Heart right ventricle (tissue), 16 donors: ENCODE measurements at regions not wholly inside any gene's neighbourhood (a gene's known extent, or its start where the extent isn't known, plus 50 kb on each side); places are given as distances from the start of the nearest gene placed in this dataset.
"Not testable (repeated sequence)": the region's sequence is repeated elsewhere in the genome, so short reads cannot be mapped to it uniquely, and the experiment has no call there.

Experiments used
- ATAC-seq, 8 donors: fragments of 200-7000 bp; cut with Tn5 transposase; one replicate each; pipeline ENCODE4 v1.9.1; 2020; ENCODE audit warnings: mild to moderate bottlenecking in 8 of 8, moderate library complexity in 8 of 8, moderate number of reproducible peaks in 1 of 8
- DNase-seq, 2 donors: peaks; one replicate each; pipeline ENCODE4 v3.0.0-alpha.2; 2020
- H3K27ac ChIP-seq, 10 donors: fragments of 200-600 bp; sonication (generic) in 2 of 10; one replicate each; pipeline versions ENCODE4 v1.5.0 to v1.8.0; 2020 to 2022; ENCODE audit warnings: mild to moderate bottlenecking in 3 of 10
- H3K27me3 ChIP-seq, 7 donors: fragments of 200-600 bp; one replicate each; pipeline ENCODE4 v1.8.0; 2021 to 2022; ENCODE audit warnings: mild to moderate bottlenecking in 2 of 7
- H3K36me3 ChIP-seq, 9 donors: fragments of 200-600 bp; sonication (generic) in 1 of 9; one replicate each; pipeline versions ENCODE4 v1.5.0 to v1.8.0; 2020 to 2022; ENCODE audit warnings: mild to moderate bottlenecking in 2 of 9
- H3K4me1 ChIP-seq, 9 donors: fragments of 200-600 bp; sonication (generic) in 1 of 9; one replicate each; pipeline versions ENCODE4 v1.5.0 to v1.8.0; 2020 to 2022; ENCODE audit warnings: mild to moderate bottlenecking in 4 of 9
- H3K4me3 ChIP-seq, 10 donors: fragments of 200-600 bp; sonication (generic) in 2 of 10; one replicate each; pipeline versions ENCODE4 v1.5.0 to v1.8.0; 2020 to 2022; ENCODE audit warnings: mild to moderate bottlenecking in 7 of 10, moderate library complexity in 2 of 10
- H3K9me3 ChIP-seq, 11 donors: fragments of 200-600 bp in 10 of 11; sonication (generic) in 2 of 11; one replicate each; pipeline versions ENCODE4 v1.5.0 to v1.8.0; 2013 to 2022; ENCODE audit warnings: mild to moderate bottlenecking in 2 of 11, control low read depth in 1 of 11, moderate library complexity in 1 of 11
- WGBS, 2 donors: extraction: QIAGEN DNeasy Blood & Tissue Kit; methylation state at CpG; one replicate each; pipeline ENCODE4 v1.1.7; 2013; ENCODE audit warnings: inconsistent platforms in 1 of 2; 5-methylcytosine and 5-hydroxymethylcytosine counted together
- intact Hi-C, 10 donors: fragments of 100-400 bp; cut with DNase I; formaldehyde crosslinking; loops; one replicate each; pipeline versions ENCODE4 v1.11.1 to v1.14.2; 2022
- TF ChIP-seq, protein P1 (sequence below), 9 donors: fragments of 200-600 bp; sonication (generic) in 2 of 9; IDR thresholded peaks; one replicate each; pipeline versions ENCODE4 v1.5.0 to v1.8.0; 2021 to 2022; ENCODE audit warnings: antibody characterized with exemption in 9 of 9, mild to moderate bottlenecking in 5 of 9, moderate library complexity in 1 of 9
- donor health status: Arrhythmogenic right ventricular cardiomyopathy.
- donor health status: ischemic (EF 13 %, LVEDD 7.1; RV severe dilation, severe dysfunction).
- donor health status: healthy with polysubstance abuse.
- donor health status: DM: no; HTN: yes; CAD: no.
- donor health status: DM: no; HTN: no; CAD: no.
- donor health status: ischemic (EF 25% LVEDD 6.9; RV normal size, moderate dysfunction).
- donor health status: ischemic (EF 25% LVEDD 5.7; RV mildly dilated, moderate dysfunction).
- donor health status: healthy.
- donor health status: DM: yes; HTN: yes; CAD: no.
- donor health status: Ischemic cardiomyopathy.
- donor health status: ischemic (EF 35%, LVEDD 5.7; RV mildly dilated, moderate dysfunction).
- donor health status: nonischemic (EF 11% LVEDD 7.7; RV severe dilation, severe dysfunction).
- donor health status: DM: yes; HTN: yes; CAD: no.
- donor health status: PGD.
- donor health status: ischemic (EF 29% LVEDD 5.4; RV normal size, mild dysfunction).
- donor health status: nonischemic (EF 23%, LVEDD 6.1; RV moderate dilation, normal function).

DNA sequence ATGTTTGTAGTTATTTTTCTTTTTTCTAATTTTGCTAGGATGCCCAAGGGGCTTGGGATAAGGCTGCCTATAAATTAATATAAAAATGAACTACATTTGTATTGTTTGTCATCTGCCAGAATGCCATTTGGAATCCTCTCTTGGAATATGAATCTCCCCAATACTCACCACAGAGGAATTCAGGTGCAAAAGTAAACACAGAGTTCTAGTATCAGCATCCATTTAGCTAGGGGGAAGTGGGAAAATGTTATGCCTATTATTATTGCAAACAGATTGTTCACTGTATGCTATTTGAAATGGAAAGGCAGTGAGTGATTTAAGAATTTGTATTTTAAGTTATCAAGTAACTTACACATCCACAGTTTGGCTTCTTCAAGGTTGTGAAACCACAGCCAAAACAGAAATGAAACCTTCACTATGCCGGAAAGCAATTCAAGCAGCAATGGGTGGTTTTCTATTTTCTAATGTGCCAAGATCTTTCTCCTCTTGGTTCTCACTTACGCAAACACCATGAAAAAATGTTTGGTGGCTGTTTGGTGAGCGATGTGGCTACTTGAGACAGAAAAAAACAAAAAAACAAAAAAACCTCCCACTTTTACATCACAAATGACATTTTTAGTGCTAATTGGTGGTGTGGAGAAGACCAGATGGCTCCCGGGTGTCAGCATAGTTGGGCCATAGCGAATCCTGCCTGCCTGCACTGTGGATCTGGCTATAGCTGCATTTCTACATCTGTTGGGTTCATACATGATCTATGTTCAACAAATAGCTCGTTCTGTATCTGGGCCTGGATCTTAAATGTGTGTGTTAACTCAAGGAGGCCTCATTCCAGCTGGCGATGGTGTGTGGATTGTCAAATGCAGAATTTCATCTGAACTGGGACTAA lies 200.8 kb upstream of the GIMD1 start:
- DNase-seq (no peak), ATAC-seq (no peak)
- Histone ChIP-seq H3K27ac (no peak overlapping the region), H3K4me3 (no peak overlapping the region), H3K27me3 (no peaks in the 10 kb centered on the region), H3K36me3 (no peaks in the 10 kb centered on the region), H3K4me1 (no peaks in the 10 kb centered on the region), H3K9me3 (no peaks in the 10 kb centered on the region)
- TF ChIP-seq, protein P1, sequence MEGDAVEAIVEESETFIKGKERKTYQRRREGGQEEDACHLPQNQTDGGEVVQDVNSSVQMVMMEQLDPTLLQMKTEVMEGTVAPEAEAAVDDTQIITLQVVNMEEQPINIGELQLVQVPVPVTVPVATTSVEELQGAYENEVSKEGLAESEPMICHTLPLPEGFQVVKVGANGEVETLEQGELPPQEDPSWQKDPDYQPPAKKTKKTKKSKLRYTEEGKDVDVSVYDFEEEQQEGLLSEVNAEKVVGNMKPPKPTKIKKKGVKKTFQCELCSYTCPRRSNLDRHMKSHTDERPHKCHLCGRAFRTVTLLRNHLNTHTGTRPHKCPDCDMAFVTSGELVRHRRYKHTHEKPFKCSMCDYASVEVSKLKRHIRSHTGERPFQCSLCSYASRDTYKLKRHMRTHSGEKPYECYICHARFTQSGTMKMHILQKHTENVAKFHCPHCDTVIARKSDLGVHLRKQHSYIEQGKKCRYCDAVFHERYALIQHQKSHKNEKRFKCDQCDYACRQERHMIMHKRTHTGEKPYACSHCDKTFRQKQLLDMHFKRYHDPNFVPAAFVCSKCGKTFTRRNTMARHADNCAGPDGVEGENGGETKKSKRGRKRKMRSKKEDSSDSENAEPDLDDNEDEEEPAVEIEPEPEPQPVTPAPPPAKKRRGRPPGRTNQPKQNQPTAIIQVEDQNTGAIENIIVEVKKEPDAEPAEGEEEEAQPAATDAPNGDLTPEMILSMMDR (IDR thresholded peaks at IDR 0.05), result no peak
- intact Hi-C loops, result no loop called here
- 84 to 85% methylated on average over 7 of the region's 7 CpGs for WGBS, 2 donors

DNA sequence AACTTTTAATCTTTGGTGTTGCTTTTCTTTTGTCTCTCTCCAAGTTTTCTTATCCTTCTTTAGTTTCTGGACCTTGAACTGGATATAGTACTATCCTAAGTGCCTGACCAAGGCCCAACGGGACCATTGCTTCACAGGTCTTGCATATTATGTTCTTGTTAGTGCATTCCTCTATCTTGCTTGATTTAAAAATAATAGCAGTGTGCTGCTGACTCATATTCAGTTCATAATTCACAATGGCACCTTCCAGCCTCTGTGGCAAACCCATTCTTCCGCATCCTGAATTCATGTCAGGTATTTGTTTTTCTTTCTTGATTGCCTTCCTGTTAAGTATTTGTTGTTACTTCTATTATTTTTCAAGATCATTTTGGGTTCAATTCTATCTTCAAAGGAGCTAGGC lies 197.1 kb upstream of the GIMD1 start:
- TF ChIP-seq, protein P1 (IDR thresholded peaks at IDR 0.05), result no peak
- no peak for DNase-seq
- Histone ChIP-seq H3K27me3 (no peaks in the 10 kb centered on the region), H3K4me1 (no peaks in the 10 kb centered on the region), H3K9me3 (peaks cover 0 to 19% (median 0%) of the 10 kb centered on the region in 11 donors), H3K4me3 (no peak overlapping the region), H3K36me3 (no peaks in the 10 kb centered on the region), H3K27ac (no peak overlapping the region)
- intact Hi-C loops, result no loop called here
- 83 to 93% methylated on average over 2 of the region's 2 CpGs for WGBS, 2 donors
- no peak for ATAC-seq

DNA sequence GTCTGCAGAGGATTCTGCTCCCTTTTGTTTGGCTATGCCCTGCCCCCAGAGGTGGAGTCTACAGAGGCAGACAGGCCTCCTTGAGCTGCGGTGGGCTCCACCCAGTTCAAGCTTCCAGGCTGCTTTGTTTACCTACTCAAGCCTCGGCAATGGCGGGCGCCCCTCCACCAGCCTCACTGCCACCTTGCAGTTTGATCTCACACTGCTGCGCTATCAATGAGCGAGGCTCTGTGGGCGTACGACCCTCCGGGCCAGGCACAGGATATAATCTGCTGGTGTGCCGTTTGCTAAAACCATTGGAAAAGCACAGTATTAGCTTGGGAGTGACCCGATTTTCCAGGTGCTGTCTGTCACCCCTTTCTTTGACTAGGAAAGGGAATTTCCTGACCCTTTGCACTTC lies 195.1 kb upstream of the GIMD1 start:
- H3K27me3 ChIP-seq, DNase-seq, H3K4me3 ChIP-seq, intact Hi-C loops, H3K27ac ChIP-seq, ATAC-seq, H3K36me3 ChIP-seq, H3K4me1 ChIP-seq: not testable (repeated sequence)
- 86 to 89% methylated on average over 10 to 11 of the region's 11 CpGs for WGBS, 2 donors
- H3K9me3 ChIP-seq, result peaks cover 0 to 27% (median 0%) of the 10 kb centered on the region in 11 donors

DNA sequence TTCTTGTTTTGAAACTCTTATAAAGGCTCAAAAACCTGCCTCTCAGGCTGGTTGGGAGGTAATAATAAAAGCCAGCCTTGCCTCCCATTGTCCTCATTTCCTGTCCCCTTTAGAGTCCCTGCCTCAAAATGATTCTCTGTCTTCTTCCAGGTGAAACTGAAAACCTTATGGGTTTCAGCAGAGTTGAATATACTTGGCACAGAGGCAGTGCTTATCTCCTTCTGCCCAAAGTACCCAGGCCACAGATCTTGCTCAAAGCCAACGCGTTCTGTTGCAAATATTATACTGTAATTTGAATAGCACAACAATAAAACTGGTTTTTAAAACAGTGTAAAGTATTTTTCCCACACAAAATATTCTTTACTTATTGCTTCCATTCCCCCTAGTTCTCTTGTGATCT lies 183.1 kb upstream of the GIMD1 start:
- H3K4me3 ChIP-seq, result no peak overlapping the region
- intact Hi-C loops, result no loop called here
- no peak for DNase-seq

More for the DNA sequence above, 183.1 kb upstream of the GIMD1 start:
- H3K9me3 ChIP-seq, result peaks cover 0 to 8% (median 0%) of the 10 kb centered on the region in 11 donors
- no peak for ATAC-seq
- no peaks in the 10 kb centered on the region for H3K36me3 ChIP-seq
- TF ChIP-seq, protein P1 (IDR thresholded peaks at IDR 0.05), result no peak
- no peak overlapping the region for H3K27ac ChIP-seq
- no peaks in the 10 kb centered on the region for H3K4me1 ChIP-seq
- no peaks in the 10 kb centered on the region for H3K27me3 ChIP-seq
- 90% methylated on average over 2 of the region's 2 CpGs for WGBS, 2 donors
